ENCODE measurements at regions not wholly inside any gene's neighbourhood (a gene's known extent, or its start where the extent isn't known, plus 50 kb on each side); places are given as distances from the start of the nearest gene placed in this dataset.
A peak's percentile ranks its signal among the peaks of the same experiment; 100 is the strongest.

GRCh38 chr15:77546050-77546501 is 86.6 kb downstream of the LINGO1 start:
- Histone ChIP-seq H3K27me3 (ENCODE audit: insufficient read depth, low read length) (no peaks in the 10 kb centered on the region), H3K9me3 (ENCODE audit: low read depth, low read length) (no peaks in the 10 kb centered on the region), H3K4me1 (ENCODE audit: insufficient read depth, low read length) (peaks cover 11% of the 10 kb centered on the region)

GRCh38 chr15:77545058-77545457 is 87.7 kb downstream of the LINGO1 start:
- H3K27me3 ChIP-seq (ENCODE audit: insufficient read depth, low read length), result no peaks in the 10 kb centered on the region
- H3K9me3 ChIP-seq (ENCODE audit: low read depth, low read length), result no peaks in the 10 kb centered on the region
- peaks cover 11% of the 10 kb centered on the region for H3K4me1 ChIP-seq (ENCODE audit: insufficient read depth, low read length)
- no peak overlapping the region for H3K4me3 ChIP-seq (ENCODE audit: low read length)

More at GRCh38 chr15:77546050-77546501, 86.6 kb downstream of the LINGO1 start:
- H3K4me3 ChIP-seq (ENCODE audit: low read length), result no peak overlapping the region

- Histone ChIP-seq H3K4me3 (ENCODE audit: low read length) (no peak overlapping the region), H3K4me1 (ENCODE audit: insufficient read depth, low read length) (peaks cover 11% of the 10 kb centered on the region), H3K27me3 (ENCODE audit: insufficient read depth, low read length) (no peaks in the 10 kb centered on the region), H3K9me3 (ENCODE audit: low read depth, low read length) (no peaks in the 10 kb centered on the region)
Observed at GRCh38 chr15:77544162-77544561, 88.5 kb downstream of the LINGO1 start.

- no peaks in the 10 kb centered on the region for H3K27me3 ChIP-seq (ENCODE audit: insufficient read depth, low read length)
- H3K4me1 ChIP-seq (ENCODE audit: insufficient read depth, low read length), result peaks cover 18% of the 10 kb centered on the region
- peak overlapping the region; percentile 49 for H3K4me3 ChIP-seq (ENCODE audit: low read length)
Observed at GRCh38 chr15:77543159-77543882, 89.4 kb downstream of the LINGO1 start.

GRCh38 chr15:77542491-77543001 is 90.2 kb downstream of the LINGO1 start:
- Histone ChIP-seq H3K27me3 (ENCODE audit: insufficient read depth, low read length) (no peaks in the 10 kb centered on the region), H3K4me1 (ENCODE audit: insufficient read depth, low read length) (peaks cover 20% of the 10 kb centered on the region), H3K9me3 (ENCODE audit: low read depth, low read length) (no peaks in the 10 kb centered on the region), H3K4me3 (ENCODE audit: low read length) (no peak overlapping the region)

More at GRCh38 chr15:77543159-77543882, 89.4 kb downstream of the LINGO1 start:
- H3K9me3 ChIP-seq (ENCODE audit: low read depth, low read length), result no peaks in the 10 kb centered on the region

GRCh38 chr15:77541421-77542181 is 91.1 kb downstream of the LINGO1 start:
- Histone ChIP-seq H3K9me3 (ENCODE audit: low read depth, low read length) (no peaks in the 10 kb centered on the region), H3K4me1 (ENCODE audit: insufficient read depth, low read length) (peaks cover 20% of the 10 kb centered on the region), H3K27me3 (ENCODE audit: insufficient read depth, low read length) (no peaks in the 10 kb centered on the region), H3K4me3 (ENCODE audit: low read length) (no peak overlapping the region)

GRCh38 chr15:77540312-77541060 is 92.2 kb downstream of the LINGO1 start:
- Histone ChIP-seq H3K4me3 (ENCODE audit: low read length) (no peak overlapping the region), H3K4me1 (ENCODE audit: insufficient read depth, low read length) (peaks cover 20% of the 10 kb centered on the region), H3K27me3 (ENCODE audit: insufficient read depth, low read length) (no peaks in the 10 kb centered on the region), H3K9me3 (ENCODE audit: low read depth, low read length) (no peaks in the 10 kb centered on the region)

GRCh38 chr15:77538793-77539497 is 93.8 kb downstream of the LINGO1 start:
- Histone ChIP-seq H3K4me3 (ENCODE audit: low read length) (no peak overlapping the region), H3K4me1 (ENCODE audit: insufficient read depth, low read length) (peaks cover 20% of the 10 kb centered on the region), H3K27me3 (ENCODE audit: insufficient read depth, low read length) (no peaks in the 10 kb centered on the region), H3K9me3 (ENCODE audit: low read depth, low read length) (no peaks in the 10 kb centered on the region)

GRCh38 chr15:77538027-77538451 is 94.7 kb downstream of the LINGO1 start:
- H3K27me3 ChIP-seq (ENCODE audit: insufficient read depth, low read length), result no peaks in the 10 kb centered on the region
- no peak overlapping the region for H3K4me3 ChIP-seq (ENCODE audit: low read length)
- no peaks in the 10 kb centered on the region for H3K9me3 ChIP-seq (ENCODE audit: low read depth, low read length)

GRCh38 chr15:77537006-77537405 is 95.7 kb downstream of the LINGO1 start:
- Histone ChIP-seq H3K4me3 (ENCODE audit: low read length) (no peak overlapping the region), H3K27me3 (ENCODE audit: insufficient read depth, low read length) (no peaks in the 10 kb centered on the region), H3K9me3 (ENCODE audit: low read depth, low read length) (no peaks in the 10 kb centered on the region), H3K4me1 (ENCODE audit: insufficient read depth, low read length) (peaks cover 10% of the 10 kb centered on the region)

More at GRCh38 chr15:77538027-77538451, 94.7 kb downstream of the LINGO1 start:
- peaks cover 15% of the 10 kb centered on the region for H3K4me1 ChIP-seq (ENCODE audit: insufficient read depth, low read length)

- Histone ChIP-seq H3K27me3 (ENCODE audit: insufficient read depth, low read length) (no peaks in the 10 kb centered on the region), H3K9me3 (ENCODE audit: low read depth, low read length) (no peaks in the 10 kb centered on the region), H3K4me3 (ENCODE audit: low read length) (no peak overlapping the region)
Observed at GRCh38 chr15:77535845-77536244, 96.9 kb downstream of the LINGO1 start.

More at GRCh38 chr15:77535845-77536244, 96.9 kb downstream of the LINGO1 start:
- H3K4me1 ChIP-seq (ENCODE audit: insufficient read depth, low read length), result peaks cover 10% of the 10 kb centered on the region
